Endothelial cell of umbilical vein (primary cell): ENCODE measurements at regions not wholly inside any gene's neighbourhood (a gene's known extent, or its start where the extent isn't known, plus 50 kb on each side); places are given as distances from the start of the nearest gene placed in this dataset.

Experiments used
- BruUV-seq: library from RNA; stranded (reverse); fragments of 400-500 nt; replicated peaks from 2 replicates; lab custom pipeline; 2021; lab: Mats Ljungman, UMichigan
- CTCF ChIA-PET: fragments of 300-600, 350-600 bp; sonication (Branson Sonifier 250); formaldehyde crosslinking; loops from one replicate; lab custom pipeline; 2021; ENCODE audit warnings: antibody characterized with exemption, inconsistent platforms; lab: Charles Lee
- POLR2A ChIA-PET: fragments of 300-600, 350-600 bp; sonication (Branson Sonifier 250); formaldehyde crosslinking; loops from one replicate; lab custom pipeline; 2021; ENCODE audit warnings: antibody characterized with exemption, inconsistent platforms; lab: Charles Lee
- DNase-seq: peaks from one replicate; pipeline ENCODE4 v3.0.0-alpha.2; 2011; ENCODE audit warnings: low read depth, low spot score
- FAIRE-seq: peaks from 2 replicates; lab custom pipeline; 2011; peaks lifted over from hg19 to GRCh38; lab: Jason Lieb, UNC
- H2AFZ ChIP-seq: 2 replicates; pipeline ENCODE4 v1.6.0; 2012; ENCODE audit warnings: low read depth, low read length, control low read depth, inconsistent platforms
- H3K27ac ChIP-seq: 2 replicates; pipeline ENCODE4 v1.5.1; 2011; ENCODE audit warnings: low read depth, mild to moderate bottlenecking, control low read depth, low read length, moderate library complexity; ENCODE audit not compliant: insufficient read depth
- H3K27me3 ChIP-seq, 2 experiments: 2 replicates each; pipeline versions ENCODE4 v1.6.0 to v1.6.1; 2011; ENCODE audit warnings: low read length in 2 of 2, mixed read lengths in 1 of 2; ENCODE audit not compliant: control insufficient read depth in 2 of 2, insufficient read depth in 2 of 2
- H3K36me3 ChIP-seq, 2 experiments: 2 replicates in 1 of 2; 3 replicates in 1 of 2; pipeline ENCODE4 v1.5.1; 2011; ENCODE audit warnings: low read length in 2 of 2, mild to moderate bottlenecking in 1 of 2, moderate library complexity in 1 of 2; ENCODE audit not compliant: control insufficient read depth in 2 of 2, insufficient read depth in 2 of 2; ENCODE audit errors: extremely low read depth in 1 of 2
- H3K4me1 ChIP-seq: 3 replicates; pipeline ENCODE4 v1.5.1; 2011; ENCODE audit warnings: mild to moderate bottlenecking, low read length; ENCODE audit not compliant: control insufficient read depth, insufficient read depth; ENCODE audit errors: extremely low read depth
- H3K4me2 ChIP-seq: 2 replicates; pipeline ENCODE4 v1.6.1; 2011; ENCODE audit warnings: low read length, control low read depth, mixed read lengths; ENCODE audit not compliant: insufficient read depth
- H3K4me3 ChIP-seq, 3 experiments: fragments of 200-600 bp in 1 of 3; sonication (generic), shearing (Covaris generic) in 1 of 3; replicated peaks in 1 of 3; 2 replicates each; pipeline ENCODE4 v1.5.1; 2011 to 2016; ENCODE audit warnings: control low read depth in 3 of 3, low read length in 3 of 3, mild to moderate bottlenecking in 2 of 3, inconsistent platforms in 1 of 3, low read depth in 1 of 3, moderate library complexity in 1 of 3; ENCODE audit not compliant: insufficient read depth in 1 of 3
- H3K79me2 ChIP-seq: 2 replicates; pipeline ENCODE4 v1.6.0; 2012; ENCODE audit warnings: low read length, inconsistent platforms; ENCODE audit not compliant: control insufficient read depth, insufficient read depth
- H3K9ac ChIP-seq: replicated peaks from 2 replicates; pipeline ENCODE3; 2011; ENCODE audit warnings: low read length, control low read depth; ENCODE audit not compliant: insufficient read depth; ENCODE audit errors: extremely low read depth
- H3K9me1 ChIP-seq: replicated peaks from 3 replicates; pipeline ENCODE4 v1.6.0; 2011; ENCODE audit warnings: mild to moderate bottlenecking, low read length; ENCODE audit not compliant: control insufficient read depth, insufficient read depth; ENCODE audit errors: extremely low read depth
- H3K9me3 ChIP-seq: replicated peaks from 2 replicates; pipeline ENCODE4 v1.5.1; 2012; ENCODE audit warnings: low read length, inconsistent platforms; ENCODE audit not compliant: control insufficient read depth, insufficient read depth
- H4K20me1 ChIP-seq: replicated peaks from 2 replicates; pipeline ENCODE3; 2011; ENCODE audit warnings: mild to moderate bottlenecking, low read length; ENCODE audit not compliant: control insufficient read depth, insufficient read depth; ENCODE audit errors: extremely low read depth
- CTCF ChIP-seq, 2 donors: IDR thresholded peaks; 1 replicate in 1 of 2; 2 replicates in 1 of 2; pipeline ENCODE4 v1.5.1; 2011; ENCODE audit warnings: low read length in 2 of 2, mild to moderate bottlenecking in 2 of 2, moderate library complexity in 2 of 2, control low read depth in 1 of 2, inconsistent platforms in 1 of 2, low read depth in 1 of 2; ENCODE audit not compliant: insufficient read depth in 1 of 2; ENCODE audit errors: extremely low read depth in 1 of 2
- EZH2 ChIP-seq: IDR thresholded peaks from 2 replicates; pipeline ENCODE4 v1.6.1; 2012; ENCODE audit warnings: borderline replicate concordance, low read depth, mild to moderate bottlenecking, moderate library complexity, low read length, inconsistent platforms; ENCODE audit not compliant: severe bottlenecking
- FOS ChIP-seq: IDR thresholded peaks from 2 replicates; pipeline ENCODE4 v1.6.1; 2011; ENCODE audit warnings: mild to moderate bottlenecking, low read length, moderate library complexity, borderline replicate concordance; ENCODE audit not compliant: insufficient read depth
- GATA2 ChIP-seq: IDR thresholded peaks from 2 replicates; pipeline ENCODE4 v1.7.0; 2011; ENCODE audit warnings: low read depth, mild to moderate bottlenecking, moderate library complexity, mixed read lengths, low read length; ENCODE audit not compliant: insufficient read length, insufficient read depth
- JUN ChIP-seq: IDR thresholded peaks from 2 replicates; pipeline ENCODE4 v1.6.1; 2011; ENCODE audit warnings: borderline replicate concordance, low read depth; ENCODE audit not compliant: insufficient read length, insufficient read depth
- MAX ChIP-seq: IDR thresholded peaks from 2 replicates; pipeline ENCODE4 v1.6.1; 2011; ENCODE audit not compliant: insufficient read depth, insufficient read length
- MYC ChIP-seq: IDR thresholded peaks from one replicate; pipeline ENCODE4 v1.6.1; 2011; ENCODE audit warnings: mild to moderate bottlenecking, low read depth, low read length
- POLR2A ChIP-seq: IDR thresholded peaks from 2 replicates; pipeline ENCODE4 v1.6.1; 2012; ENCODE audit warnings: low read depth, mild to moderate bottlenecking, control low read depth, low read length
- POLR2AphosphoS5 ChIP-seq: IDR thresholded peaks from 2 replicates; pipeline ENCODE4 v1.6.1; 2012; ENCODE audit warnings: low read depth, mild to moderate bottlenecking, control low read depth, low read length, moderate library complexity; ENCODE audit not compliant: insufficient read depth
- dilution Hi-C: fragments of 300-500 bp; cut with MboI; formaldehyde crosslinking; loops from one replicate; pipeline ENCODE4 v1.15.0; 2019; ENCODE audit warnings: low sequenced_read_pairs; ENCODE audit not compliant: extremely low pct_ligation_motif_present
- intact Hi-C: fragments of 100-400 bp; cut with micrococcal nuclease; formaldehyde crosslinking; loops from one replicate; pipeline ENCODE4 v1.10.0; 2022

- Histone ChIP-seq H3K4me3 (no peak overlapping the region), H2AFZ (no peak overlapping the region), H4K20me1 (no peaks in the 10 kb centered on the region), H3K9ac (no peak overlapping the region), H3K27ac (no peak overlapping the region), H3K36me3 (no peaks in the 10 kb centered on the region), H3K9me1 (no peaks in the 10 kb centered on the region), H3K27me3 (no peaks in the 10 kb centered on the region), H3K4me1 (no peaks in the 10 kb centered on the region), H3K79me2 (no peaks in the 10 kb centered on the region), H3K4me2 (no peak overlapping the region), H3K9me3 (no peaks in the 10 kb centered on the region)
- dilution Hi-C loops, result no loop called here
- TF ChIP-seq MAX (no peak), GATA2 (no peak), MYC (no peak), JUN (no peak), FOS (no peak), POLR2A (no peak), POLR2AphosphoS5 (no peak), EZH2 (no peak), CTCF (IDR thresholded peaks at IDR 0.05; ENCODE audit: extremely low read depth in 1 of 2, insufficient read depth in 1 of 2, low read depth in 1 of 2, low read length in 2 of 2) (no peak)
- POLR2A ChIA-PET, result no interaction called here
- no TSS peak for BruUV-seq
- no peak for DNase-seq
- FAIRE-seq, result no peak
- intact Hi-C loops, result no loop called here
- CTCF ChIA-PET, result no interaction called here
Measured at GRCh38 chr2:220300806-220301205, 673.4 kb downstream of the SLC4A3 start.
